Astrocyte (in vitro differentiated cells and primary cell): ENCODE measurements at regions not wholly inside any gene's neighbourhood (a gene's known extent, or its start where the extent isn't known, plus 50 kb on each side); places are given as distances from the start of the nearest gene placed in this dataset.

Experiments used
- DNase-seq: peaks from one replicate; pipeline ENCODE4 v3.0.0-alpha.2; 2010; ENCODE audit warnings: low read depth
- FAIRE-seq: peaks from 2 replicates; lab custom pipeline; 2011; peaks lifted over from hg19 to GRCh38; lab: Jason Lieb, UNC
- H2AFZ ChIP-seq: 2 replicates; pipeline ENCODE4 v1.6.0; 2012; ENCODE audit warnings: low read depth, low read length, inconsistent platforms
- H3K27ac ChIP-seq: 2 replicates; pipeline ENCODE4 v1.5.1; 2011; ENCODE audit warnings: low read depth, low read length, inconsistent platforms
- H3K27me3 ChIP-seq: 2 replicates; pipeline ENCODE4 v1.6.0; 2011; ENCODE audit warnings: low read length, inconsistent platforms; ENCODE audit not compliant: insufficient read depth
- H3K36me3 ChIP-seq: 2 replicates; pipeline ENCODE4 v1.5.1; 2011; ENCODE audit warnings: low read length, inconsistent platforms; ENCODE audit not compliant: insufficient read depth
- H3K4me1 ChIP-seq: 2 replicates; pipeline ENCODE4 v1.5.1; 2011; ENCODE audit warnings: low read length, inconsistent platforms; ENCODE audit not compliant: insufficient read depth
- H3K4me2 ChIP-seq: 2 replicates; pipeline ENCODE4 v1.6.0; 2012; ENCODE audit warnings: low read length, inconsistent platforms
- H3K4me3 ChIP-seq: 2 replicates; pipeline ENCODE4 v1.5.1; 2011; ENCODE audit warnings: low read depth, mild to moderate bottlenecking, low read length, inconsistent platforms; ENCODE audit not compliant: insufficient read depth
- H3K79me2 ChIP-seq: 2 replicates; pipeline ENCODE4 v1.6.0; 2012; ENCODE audit warnings: mild to moderate bottlenecking, low read length, inconsistent platforms; ENCODE audit not compliant: insufficient read depth
- H3K9ac ChIP-seq: 2 replicates; pipeline ENCODE4 v1.6.0; 2012; ENCODE audit warnings: mild to moderate bottlenecking, low read length, inconsistent platforms
- H3K9me3 ChIP-seq: 2 replicates; pipeline ENCODE4 v1.5.1; 2012; ENCODE audit warnings: low read depth, mild to moderate bottlenecking, low read length, inconsistent platforms; ENCODE audit not compliant: insufficient read depth
- H4K20me1 ChIP-seq: 2 replicates; pipeline ENCODE4 v1.6.0; 2012; ENCODE audit warnings: low read length, inconsistent platforms; ENCODE audit not compliant: insufficient read depth
- H3K27ac Mint-ChIP-seq: one replicate; pipeline ENCODE4 v1.8.0; 2021; ENCODE audit warnings: mild to moderate bottlenecking, mixed read lengths; ENCODE audit not compliant: unreplicated experiment
- H3K27me3 Mint-ChIP-seq: one replicate; pipeline ENCODE4 v1.8.0; 2021; ENCODE audit warnings: low read depth, mixed read lengths; ENCODE audit not compliant: unreplicated experiment
- H3K36me3 Mint-ChIP-seq: one replicate; pipeline ENCODE4 v1.8.0; 2021; ENCODE audit warnings: low read depth, mixed read lengths; ENCODE audit not compliant: unreplicated experiment
- H3K4me1 Mint-ChIP-seq: one replicate; pipeline ENCODE4 v1.8.0; 2021; ENCODE audit warnings: low read depth, mixed read lengths; ENCODE audit not compliant: unreplicated experiment
- H3K4me3 Mint-ChIP-seq: one replicate; pipeline ENCODE4 v1.8.0; 2021; ENCODE audit warnings: mild to moderate bottlenecking, moderate library complexity, mixed read lengths; ENCODE audit not compliant: unreplicated experiment
- H3K9me3 Mint-ChIP-seq: one replicate; pipeline ENCODE4 v1.8.0; 2021; ENCODE audit warnings: mild to moderate bottlenecking, mixed read lengths; ENCODE audit not compliant: unreplicated experiment
- CTCF ChIP-seq: IDR thresholded peaks from 2 replicates; pipeline ENCODE4 v1.5.1; 2011; ENCODE audit warnings: low read depth, mild to moderate bottlenecking, inconsistent platforms, low read length, moderate library complexity; ENCODE audit not compliant: insufficient read depth
- EZH2 ChIP-seq: IDR thresholded peaks from 2 replicates; pipeline ENCODE4 v1.6.1; 2012; ENCODE audit warnings: mild to moderate bottlenecking, low read length, inconsistent platforms; ENCODE audit not compliant: insufficient read depth

GRCh38 chr12:127642208-127642607 is 624.8 kb upstream of the TMEM132C start:
- H3K27me3 ChIP-seq = no peaks in the 10 kb centered on the region
- H3K27ac ChIP-seq = no peak overlapping the region
- Mint-ChIP-seq H3K4me3 (no peak overlapping the region), H3K27me3 (no peaks in the 10 kb centered on the region), H3K9me3 (no peaks in the 10 kb centered on the region), H3K4me1 (no peaks in the 10 kb centered on the region), H3K27ac (no peak overlapping the region), H3K36me3 (no peaks in the 10 kb centered on the region)
- no peak overlapping the region for H2AFZ ChIP-seq
- no peaks in the 10 kb centered on the region for H3K4me1 ChIP-seq
- no peaks in the 10 kb centered on the region for H3K36me3 ChIP-seq
- FAIRE-seq (no peak), DNase-seq (no peak)
- TF ChIP-seq CTCF (no peak), EZH2 (no peak)
- no peaks in the 10 kb centered on the region for H3K79me2 ChIP-seq
- no peak overlapping the region for H3K9ac ChIP-seq
- H4K20me1 ChIP-seq = no peaks in the 10 kb centered on the region
- no peaks in the 10 kb centered on the region for H3K9me3 ChIP-seq
- H3K4me3 ChIP-seq = no peak overlapping the region
- no peak overlapping the region for H3K4me2 ChIP-seq

GRCh38 chr12:127648321-127648720 is 618.6 kb upstream of the TMEM132C start:
- no peaks in the 10 kb centered on the region for H3K27me3 ChIP-seq
- H3K4me1 ChIP-seq = peaks cover 16% of the 10 kb centered on the region
- no peak overlapping the region for H3K4me3 ChIP-seq
- peak; percentile 14 for DNase-seq
- no peaks in the 10 kb centered on the region for H3K4me1 Mint-ChIP-seq
- H3K9ac ChIP-seq = no peak overlapping the region
- H3K36me3 ChIP-seq = no peaks in the 10 kb centered on the region
- H2AFZ ChIP-seq = no peak overlapping the region
- no peak for TF ChIP-seq CTCF
- no peak overlapping the region for H3K4me3 Mint-ChIP-seq
- H3K79me2 ChIP-seq = no peaks in the 10 kb centered on the region
- no peak overlapping the region for H3K27ac Mint-ChIP-seq
- FAIRE-seq = no peak
- H3K27me3 Mint-ChIP-seq = no peaks in the 10 kb centered on the region
- peaks cover 2% of the 10 kb centered on the region for H3K9me3 Mint-ChIP-seq
- H3K36me3 Mint-ChIP-seq = no peaks in the 10 kb centered on the region
- no peak overlapping the region for H3K4me2 ChIP-seq
- no peaks in the 10 kb centered on the region for H3K9me3 ChIP-seq
- no peak overlapping the region for H3K27ac ChIP-seq
- H4K20me1 ChIP-seq = no peaks in the 10 kb centered on the region

- Histone ChIP-seq H3K9me3 (no peaks in the 10 kb centered on the region), H2AFZ (no peak overlapping the region), H3K4me1 (peaks cover 20% of the 10 kb centered on the region), H3K27me3 (no peaks in the 10 kb centered on the region), H3K4me2 (no peak overlapping the region), H3K4me3 (no peak overlapping the region), H3K9ac (peak overlapping the region; percentile 3), H3K79me2 (no peaks in the 10 kb centered on the region), H3K27ac (peak overlapping the region; percentile 61), H3K36me3 (no peaks in the 10 kb centered on the region), H4K20me1 (no peaks in the 10 kb centered on the region)
- Mint-ChIP-seq H3K9me3 (peaks cover 2% of the 10 kb centered on the region), H3K4me1 (no peaks in the 10 kb centered on the region), H3K27ac (no peak overlapping the region), H3K4me3 (no peak overlapping the region), H3K27me3 (no peaks in the 10 kb centered on the region), H3K36me3 (no peaks in the 10 kb centered on the region)
- DNase-seq (no peak), FAIRE-seq (no peak)
- TF ChIP-seq CTCF = no peak
- no peak for TF ChIP-seq EZH2
These were observed 617.0 kb upstream of the TMEM132C start for GRCh38 chr12:127649961-127650360.
